ENCODE measurements at regions not wholly inside any gene's neighbourhood (a gene's known extent, or its start where the extent isn't known, plus 50 kb on each side); places are given as distances from the start of the nearest gene placed in this dataset.

DNA sequence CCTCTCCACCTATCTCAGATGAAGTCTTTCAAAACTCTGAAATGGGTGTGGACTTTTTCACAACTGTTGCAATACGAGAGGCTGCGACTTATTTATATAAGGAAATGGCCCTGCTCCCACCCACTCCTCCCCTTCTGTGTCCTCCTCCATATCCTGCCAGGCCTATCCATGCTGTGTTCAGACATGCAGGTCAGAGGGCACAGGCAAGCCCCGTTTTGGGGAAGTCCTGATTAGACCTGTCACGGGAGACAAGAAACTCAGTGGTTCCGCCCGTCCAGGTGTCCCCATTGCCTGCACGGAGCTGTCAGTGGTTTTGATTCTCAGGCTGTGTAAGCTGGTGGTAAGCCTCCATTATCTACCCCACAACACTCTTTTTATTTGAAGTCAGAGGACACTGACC is 99.6 kb upstream of the MGAT5 start:
- no peak for DNase-seq
- Histone ChIP-seq H2BK5ac (ENCODE audit: low read depth, low read length, poor library complexity, severe bottlenecking) (no peak overlapping the region), H3K56ac (ENCODE audit: extremely low read depth, insufficient read depth, low read length) (no peak overlapping the region), H4K20me1 (ENCODE audit: insufficient read depth, low read length) (peaks cover 69% of the 10 kb centered on the region), H3K4me3 (ENCODE audit: insufficient read depth, low read depth, low read length) (no peak overlapping the region), H2BK15ac (ENCODE audit: low read depth, low read length) (no peak overlapping the region), H2BK20ac (ENCODE audit: low read depth, low read length) (no peak overlapping the region), H2AK5ac (ENCODE audit: low read depth, low read length) (no peak overlapping the region), H3K14ac (replicated peaks; ENCODE audit: low read depth, low read length) (no peak overlapping the region), H4K8ac (ENCODE audit: low read depth in 2 of 2, low read length in 2 of 2) (no peak overlapping the region), H3K9me1 (ENCODE audit: insufficient read depth, low read length) (peaks cover 27% of the 10 kb centered on the region; the same call in 1 of the 2 replicates), H3K23ac (ENCODE audit: low read depth, low read length) (no peak overlapping the region), H3K18ac (ENCODE audit: low read depth, low read length) (no peak overlapping the region), H2AFZ (replicated peaks; ENCODE audit: low read length, poor library complexity) (no peak overlapping the region), H3K4ac (ENCODE audit: low read depth, low read length) (no peak overlapping the region), H3K36me3 (ENCODE audit: control insufficient read depth, insufficient read depth, low read length) (peaks cover 20% of the 10 kb centered on the region), H3K9ac (ENCODE audit: low read depth, low read length) (no peak overlapping the region), H3K79me1 (ENCODE audit: low read depth in 1 of 2, low read length in 2 of 2) (peaks cover 38 to 83% of the 10 kb centered on the region in 2 experiments), H4K91ac (ENCODE audit: insufficient read depth, low read depth, low read length) (no peak overlapping the region), H3K27ac (ENCODE audit: insufficient read depth, low read length) (no peak overlapping the region), H3K27me3 (ENCODE audit: control insufficient read depth, insufficient read depth, low read length) (no peaks in the 10 kb centered on the region), H3K4me1 (ENCODE audit: control insufficient read depth, insufficient read depth, low read length) (no peaks in the 10 kb centered on the region; the same call in 1 of the 2 replicates), H4K5ac (ENCODE audit: low read depth, low read length) (no peak overlapping the region), H3K4me2 (ENCODE audit: low read depth, low read length) (no peak overlapping the region), H3K9me3 (ENCODE audit: control insufficient read depth, insufficient read depth, low read length) (no peaks in the 10 kb centered on the region), H2AK9ac (replicated peaks; ENCODE audit: low read depth, low read length, poor library complexity) (no peak overlapping the region), H2BK120ac (ENCODE audit: low read depth, low read length) (no peak overlapping the region)
- no TSS peak for BruUV-seq (replicated peaks)
- TF ChIP-seq RFX5 (IDR thresholded peaks at IDR 0.05; ENCODE audit: low read depth, low read length) (no peak), POLR2A (IDR thresholded peaks at IDR 0.05; ENCODE audit: low read depth, low read length) (no peak), MAFK (IDR thresholded peaks at IDR 0.05; ENCODE audit: low read depth, low read length) (no peak), RCOR1 (IDR thresholded peaks at IDR 0.05; ENCODE audit: insufficient replicate concordance, low read length) (no peak), RAD21 (IDR thresholded peaks at IDR 0.05; ENCODE audit: low read length) (no peak), CEBPB (IDR thresholded peaks at IDR 0.05; ENCODE audit: low read depth, low read length) (no peak), NFE2L2 (IDR thresholded peaks at IDR 0.05; ENCODE audit: low read depth, low read length) (no peak), MAZ (IDR thresholded peaks at IDR 0.05; ENCODE audit: borderline replicate concordance, low read depth, low read length) (no peak), USF2 (IDR thresholded peaks at IDR 0.05; ENCODE audit: low read depth, low read length) (no peak)
- TF ChIP-seq, protein P1, sequence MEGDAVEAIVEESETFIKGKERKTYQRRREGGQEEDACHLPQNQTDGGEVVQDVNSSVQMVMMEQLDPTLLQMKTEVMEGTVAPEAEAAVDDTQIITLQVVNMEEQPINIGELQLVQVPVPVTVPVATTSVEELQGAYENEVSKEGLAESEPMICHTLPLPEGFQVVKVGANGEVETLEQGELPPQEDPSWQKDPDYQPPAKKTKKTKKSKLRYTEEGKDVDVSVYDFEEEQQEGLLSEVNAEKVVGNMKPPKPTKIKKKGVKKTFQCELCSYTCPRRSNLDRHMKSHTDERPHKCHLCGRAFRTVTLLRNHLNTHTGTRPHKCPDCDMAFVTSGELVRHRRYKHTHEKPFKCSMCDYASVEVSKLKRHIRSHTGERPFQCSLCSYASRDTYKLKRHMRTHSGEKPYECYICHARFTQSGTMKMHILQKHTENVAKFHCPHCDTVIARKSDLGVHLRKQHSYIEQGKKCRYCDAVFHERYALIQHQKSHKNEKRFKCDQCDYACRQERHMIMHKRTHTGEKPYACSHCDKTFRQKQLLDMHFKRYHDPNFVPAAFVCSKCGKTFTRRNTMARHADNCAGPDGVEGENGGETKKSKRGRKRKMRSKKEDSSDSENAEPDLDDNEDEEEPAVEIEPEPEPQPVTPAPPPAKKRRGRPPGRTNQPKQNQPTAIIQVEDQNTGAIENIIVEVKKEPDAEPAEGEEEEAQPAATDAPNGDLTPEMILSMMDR (conservative IDR thresholded peaks at IDR 0.05; ENCODE audit: low read depth, low read length): no peak
- TF ChIP-seq, protein P2, sequence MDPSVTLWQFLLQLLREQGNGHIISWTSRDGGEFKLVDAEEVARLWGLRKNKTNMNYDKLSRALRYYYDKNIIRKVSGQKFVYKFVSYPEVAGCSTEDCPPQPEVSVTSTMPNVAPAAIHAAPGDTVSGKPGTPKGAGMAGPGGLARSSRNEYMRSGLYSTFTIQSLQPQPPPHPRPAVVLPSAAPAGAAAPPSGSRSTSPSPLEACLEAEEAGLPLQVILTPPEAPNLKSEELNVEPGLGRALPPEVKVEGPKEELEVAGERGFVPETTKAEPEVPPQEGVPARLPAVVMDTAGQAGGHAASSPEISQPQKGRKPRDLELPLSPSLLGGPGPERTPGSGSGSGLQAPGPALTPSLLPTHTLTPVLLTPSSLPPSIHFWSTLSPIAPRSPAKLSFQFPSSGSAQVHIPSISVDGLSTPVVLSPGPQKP (IDR thresholded peaks at IDR 0.05; ENCODE audit: borderline replicate concordance, low read depth, low read length): no peak
- intact Hi-C loops (cut with micrococcal nuclease): no loop called here
- dilution Hi-C loops (cut with HindIII; ENCODE audit: low sequenced_read_pairs, unreplicated experiment): no loop called here
- in situ Hi-C loops (cut with MboI; ENCODE audit: low sequenced_read_pairs): no loop called here
- WGBS, 2 experiments (ENCODE audit: extremely low coverage in 2 of 2, insufficient read length in 1 of 2): no CpG with 5 or more reads among the region's 7 CpGs
- POLR2A ChIA-PET (ENCODE audit: unreplicated experiment): no interaction called here
- CTCF ChIA-PET: no interaction called here
- ATAC-seq (ENCODE audit: low read depth): no peak
